ENCODE measurements at regions not wholly inside any gene's neighbourhood (a gene's known extent, or its start where the extent isn't known, plus 50 kb on each side); places are given as distances from the start of the nearest gene placed in this dataset.

- Histone ChIP-seq H3K36me3 (ENCODE audit: insufficient read depth) (no peaks in the 10 kb centered on the region), H3K27me3 (ENCODE audit: insufficient read depth) (no peaks in the 10 kb centered on the region), H3K4me3 (no peak overlapping the region), H3F3A (replicated peaks; ENCODE audit: low read depth) (no peaks in the 10 kb centered on the region), H3K79me2 (replicated peaks; ENCODE audit: insufficient read depth) (no peaks in the 10 kb centered on the region), H2AFZ (no peak overlapping the region), H3K27ac (ENCODE audit: low read depth) (no peak overlapping the region), H4K20me1 (replicated peaks; ENCODE audit: insufficient read depth) (no peaks in the 10 kb centered on the region), H3K4me1 (ENCODE audit: insufficient read depth) (0 out of 2 replicates have a peak, but pooled peaks cover 4% of the 10 kb centered on the region), H3K4me2 (no peak overlapping the region), H3K9me2 (ENCODE audit: insufficient read depth) (no peaks in the 10 kb centered on the region)
- Mint-ChIP-seq H3K27ac (no peak overlapping the region), H3K9me3 (no peaks in the 10 kb centered on the region), H3K4me3 (no peak overlapping the region), H3K27me3 (ENCODE audit: insufficient read depth, low read depth, poor library complexity) (peaks cover 2% of the 10 kb centered on the region), H3K36me3 (ENCODE audit: low read depth) (no peaks in the 10 kb centered on the region), H3K4me1 (peaks cover 41% of the 10 kb centered on the region)
- ATAC-seq (no peak), DNase-seq (ENCODE audit: low spot score) (no peak)
- TF ChIP-seq STAT1 (IDR thresholded peaks at IDR 0.05; ENCODE audit: unreplicated experiment) (no peak), ZNF331 (CRISPR knock-in tag; IDR thresholded peaks at IDR 0.05; ENCODE audit: low read depth) (no peak), POLR2AphosphoS5 (IDR thresholded peaks at IDR 0.05; ENCODE audit: low read depth) (no peak), CREB1 (CRISPR knock-in tag; IDR thresholded peaks at IDR 0.05; ENCODE audit: low read depth) (no peak), EZH2 (IDR thresholded peaks at IDR 0.05; ENCODE audit: low read depth, unreplicated experiment) (no peak), EZH2phosphoT487 (IDR thresholded peaks at IDR 0.05; ENCODE audit: unreplicated experiment) (no peak), REST (IDR thresholded peaks at IDR 0.05; ENCODE audit: unreplicated experiment) (no peak), NANOG (IDR thresholded peaks at IDR 0.05; ENCODE audit: borderline replicate concordance) (no peak), JUNB (IDR thresholded peaks at IDR 0.05; ENCODE audit: unreplicated experiment) (no peak), ZNF114 (CRISPR knock-in tag; IDR thresholded peaks at IDR 0.05) (no peak)
- TF ChIP-seq, protein P1, sequence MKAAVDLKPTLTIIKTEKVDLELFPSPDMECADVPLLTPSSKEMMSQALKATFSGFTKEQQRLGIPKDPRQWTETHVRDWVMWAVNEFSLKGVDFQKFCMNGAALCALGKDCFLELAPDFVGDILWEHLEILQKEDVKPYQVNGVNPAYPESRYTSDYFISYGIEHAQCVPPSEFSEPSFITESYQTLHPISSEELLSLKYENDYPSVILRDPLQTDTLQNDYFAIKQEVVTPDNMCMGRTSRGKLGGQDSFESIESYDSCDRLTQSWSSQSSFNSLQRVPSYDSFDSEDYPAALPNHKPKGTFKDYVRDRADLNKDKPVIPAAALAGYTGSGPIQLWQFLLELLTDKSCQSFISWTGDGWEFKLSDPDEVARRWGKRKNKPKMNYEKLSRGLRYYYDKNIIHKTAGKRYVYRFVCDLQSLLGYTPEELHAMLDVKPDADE (IDR thresholded peaks at IDR 0.05): no peak
- TF ChIP-seq, protein P2, sequence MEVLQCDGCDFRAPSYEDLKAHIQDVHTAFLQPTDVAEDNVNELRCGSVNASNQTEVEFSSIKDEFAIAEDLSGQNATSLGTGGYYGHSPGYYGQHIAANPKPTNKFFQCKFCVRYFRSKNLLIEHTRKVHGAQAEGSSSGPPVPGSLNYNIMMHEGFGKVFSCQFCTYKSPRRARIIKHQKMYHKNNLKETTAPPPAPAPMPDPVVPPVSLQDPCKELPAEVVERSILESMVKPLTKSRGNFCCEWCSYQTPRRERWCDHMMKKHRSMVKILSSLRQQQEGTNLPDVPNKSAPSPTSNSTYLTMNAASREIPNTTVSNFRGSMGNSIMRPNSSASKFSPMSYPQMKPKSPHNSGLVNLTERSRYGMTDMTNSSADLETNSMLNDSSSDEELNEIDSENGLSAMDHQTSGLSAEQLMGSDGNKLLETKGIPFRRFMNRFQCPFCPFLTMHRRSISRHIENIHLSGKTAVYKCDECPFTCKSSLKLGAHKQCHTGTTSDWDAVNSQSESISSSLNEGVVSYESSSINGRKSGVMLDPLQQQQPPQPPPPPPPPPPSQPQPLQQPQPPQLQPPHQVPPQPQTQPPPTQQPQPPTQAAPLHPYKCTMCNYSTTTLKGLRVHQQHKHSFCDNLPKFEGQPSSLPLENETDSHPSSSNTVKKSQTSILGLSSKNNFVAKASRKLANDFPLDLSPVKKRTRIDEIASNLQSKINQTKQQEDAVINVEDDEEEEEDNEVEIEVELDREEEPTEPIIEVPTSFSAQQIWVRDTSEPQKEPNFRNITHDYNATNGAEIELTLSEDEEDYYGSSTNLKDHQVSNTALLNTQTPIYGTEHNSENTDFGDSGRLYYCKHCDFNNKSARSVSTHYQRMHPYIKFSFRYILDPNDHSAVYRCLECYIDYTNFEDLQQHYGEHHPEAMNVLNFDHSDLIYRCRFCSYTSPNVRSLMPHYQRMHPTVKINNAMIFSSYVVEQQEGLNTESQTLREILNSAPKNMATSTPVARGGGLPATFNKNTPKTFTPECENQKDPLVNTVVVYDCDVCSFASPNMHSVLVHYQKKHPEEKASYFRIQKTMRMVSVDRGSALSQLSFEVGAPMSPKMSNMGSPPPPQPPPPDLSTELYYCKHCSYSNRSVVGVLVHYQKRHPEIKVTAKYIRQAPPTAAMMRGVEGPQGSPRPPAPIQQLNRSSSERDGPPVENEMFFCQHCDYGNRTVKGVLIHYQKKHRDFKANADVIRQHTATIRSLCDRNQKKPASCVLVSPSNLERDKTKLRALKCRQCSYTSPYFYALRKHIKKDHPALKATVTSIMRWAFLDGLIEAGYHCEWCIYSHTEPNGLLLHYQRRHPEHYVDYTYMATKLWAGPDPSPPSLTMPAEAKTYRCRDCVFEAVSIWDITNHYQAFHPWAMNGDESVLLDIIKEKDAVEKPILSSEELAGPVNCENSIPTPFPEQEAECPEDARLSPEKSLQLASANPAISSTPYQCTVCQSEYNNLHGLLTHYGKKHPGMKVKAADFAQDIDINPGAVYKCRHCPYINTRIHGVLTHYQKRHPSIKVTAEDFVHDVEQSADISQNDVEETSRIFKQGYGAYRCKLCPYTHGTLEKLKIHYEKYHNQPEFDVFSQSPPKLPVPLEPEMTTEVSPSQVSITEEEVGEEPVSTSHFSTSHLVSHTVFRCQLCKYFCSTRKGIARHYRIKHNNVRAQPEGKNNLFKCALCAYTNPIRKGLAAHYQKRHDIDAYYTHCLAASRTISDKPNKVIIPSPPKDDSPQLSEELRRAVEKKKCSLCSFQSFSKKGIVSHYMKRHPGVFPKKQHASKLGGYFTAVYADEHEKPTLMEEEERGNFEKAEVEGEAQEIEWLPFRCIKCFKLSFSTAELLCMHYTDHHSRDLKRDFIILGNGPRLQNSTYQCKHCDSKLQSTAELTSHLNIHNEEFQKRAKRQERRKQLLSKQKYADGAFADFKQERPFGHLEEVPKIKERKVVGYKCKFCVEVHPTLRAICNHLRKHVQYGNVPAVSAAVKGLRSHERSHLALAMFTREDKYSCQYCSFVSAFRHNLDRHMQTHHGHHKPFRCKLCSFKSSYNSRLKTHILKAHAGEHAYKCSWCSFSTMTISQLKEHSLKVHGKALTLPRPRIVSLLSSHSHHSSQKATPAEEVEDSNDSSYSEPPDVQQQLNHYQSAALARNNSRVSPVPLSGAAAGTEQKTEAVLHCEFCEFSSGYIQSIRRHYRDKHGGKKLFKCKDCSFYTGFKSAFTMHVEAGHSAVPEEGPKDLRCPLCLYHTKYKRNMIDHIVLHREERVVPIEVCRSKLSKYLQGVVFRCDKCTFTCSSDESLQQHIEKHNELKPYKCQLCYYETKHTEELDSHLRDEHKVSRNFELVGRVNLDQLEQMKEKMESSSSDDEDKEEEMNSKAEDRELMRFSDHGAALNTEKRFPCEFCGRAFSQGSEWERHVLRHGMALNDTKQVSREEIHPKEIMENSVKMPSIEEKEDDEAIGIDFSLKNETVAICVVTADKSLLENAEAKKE (CRISPR knock-in tag; IDR thresholded peaks at IDR 0.05): no peak
- TF ChIP-seq, protein P3, sequence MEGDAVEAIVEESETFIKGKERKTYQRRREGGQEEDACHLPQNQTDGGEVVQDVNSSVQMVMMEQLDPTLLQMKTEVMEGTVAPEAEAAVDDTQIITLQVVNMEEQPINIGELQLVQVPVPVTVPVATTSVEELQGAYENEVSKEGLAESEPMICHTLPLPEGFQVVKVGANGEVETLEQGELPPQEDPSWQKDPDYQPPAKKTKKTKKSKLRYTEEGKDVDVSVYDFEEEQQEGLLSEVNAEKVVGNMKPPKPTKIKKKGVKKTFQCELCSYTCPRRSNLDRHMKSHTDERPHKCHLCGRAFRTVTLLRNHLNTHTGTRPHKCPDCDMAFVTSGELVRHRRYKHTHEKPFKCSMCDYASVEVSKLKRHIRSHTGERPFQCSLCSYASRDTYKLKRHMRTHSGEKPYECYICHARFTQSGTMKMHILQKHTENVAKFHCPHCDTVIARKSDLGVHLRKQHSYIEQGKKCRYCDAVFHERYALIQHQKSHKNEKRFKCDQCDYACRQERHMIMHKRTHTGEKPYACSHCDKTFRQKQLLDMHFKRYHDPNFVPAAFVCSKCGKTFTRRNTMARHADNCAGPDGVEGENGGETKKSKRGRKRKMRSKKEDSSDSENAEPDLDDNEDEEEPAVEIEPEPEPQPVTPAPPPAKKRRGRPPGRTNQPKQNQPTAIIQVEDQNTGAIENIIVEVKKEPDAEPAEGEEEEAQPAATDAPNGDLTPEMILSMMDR (conservative IDR thresholded peaks at IDR 0.05; ENCODE audit: low read depth in 2 of 2): no peak
Observed at GRCh38 chr18:10064267-10064666, 150.5 kb downstream of the VAPA start.
